GM12878 (cell line): ENCODE measurements at regions not wholly inside any gene's neighbourhood (a gene's known extent, or its start where the extent isn't known, plus 50 kb on each side); places are given as distances from the start of the nearest gene placed in this dataset.

Experiments used
- ATAC-seq: fragments of 200-7000 bp; cut with Tn5 transposase; 3 replicates; pipeline ENCODE4 v1.9.1; 2020; ENCODE audit warnings: mild to moderate bottlenecking, moderate library complexity
- BruUV-seq: library from RNA; stranded (reverse); fragments of 400-500 nt; replicated peaks from 2 replicates; lab custom pipeline; 2021; lab: Mats Ljungman, UMichigan
- CTCF ChIA-PET: fragments of 300-600 bp; sonication (Branson Sonifier 250); formaldehyde crosslinking; extraction: SDS; loops from one replicate; lab custom pipeline; 2021; ENCODE audit warnings: inconsistent platforms; lab: Yijun Ruan, JAX
- POLR2A ChIA-PET: fragments of 350-600 bp; formaldehyde crosslinking; extraction: SDS; loops from one replicate; lab custom pipeline; 2021; ENCODE audit warnings: inconsistent platforms; lab: Charles Lee
- RAD21 ChIA-PET: fragments of 300-600 bp; sonication (Branson Sonifier 250); formaldehyde crosslinking; loops from one replicate; lab custom pipeline; 2023; ENCODE audit warnings: antibody characterized with exemption; ENCODE audit not compliant: unreplicated experiment; lab: Charles Lee
- SMC1A ChIA-PET: fragments of 300-600 bp; sonication (Branson Sonifier 250); formaldehyde crosslinking; loops from one replicate; lab custom pipeline; 2023; ENCODE audit not compliant: unreplicated experiment, uncharacterized antibody; lab: Charles Lee
- DNase-seq: peaks from one replicate; pipeline ENCODE4 v3.0.0-alpha.2; 2011; ENCODE audit warnings: low read depth, low spot score
- FAIRE-seq: peaks from 3 replicates; lab custom pipeline; 2011; peaks lifted over from hg19 to GRCh38; lab: Jason Lieb, UNC
- H2AFZ ChIP-seq: 2 replicates; pipeline ENCODE4 v1.6.0; 2011; ENCODE audit warnings: low read depth, low read length, control low read depth; ENCODE audit not compliant: control insufficient read depth
- H3K27ac ChIP-seq: 2 replicates; pipeline ENCODE4 v1.5.1; 2011; ENCODE audit warnings: control low read depth; ENCODE audit not compliant: control insufficient read depth, insufficient read depth
- H3K27me3 ChIP-seq, 2 experiments: replicated peaks in 1 of 2; 2 replicates each; pipeline versions ENCODE4 v1.6.0 to v1.6.1; 2011; ENCODE audit warnings: low read length in 1 of 2; ENCODE audit not compliant: control insufficient read depth in 2 of 2, insufficient read depth in 2 of 2
- H3K36me3 ChIP-seq, 2 experiments: 2 replicates each; pipeline ENCODE4 v1.5.1; 2011; ENCODE audit warnings: low read length in 1 of 2; ENCODE audit not compliant: control insufficient read depth in 2 of 2, insufficient read depth in 2 of 2
- H3K4me1 ChIP-seq: 2 replicates; pipeline ENCODE4 v1.6.1; 2011; ENCODE audit warnings: mild to moderate bottlenecking, low read length, moderate library complexity, mixed read lengths; ENCODE audit not compliant: control insufficient read depth, insufficient read depth
- H3K4me2 ChIP-seq: 2 replicates; pipeline ENCODE4 v1.6.0; 2011; ENCODE audit warnings: control low read depth; ENCODE audit not compliant: control insufficient read depth, insufficient read depth
- H3K4me3 ChIP-seq: fragments of 200-600 bp; sonication (generic); 2 replicates; pipeline ENCODE4 v1.5.1; 2016
- H3K79me2 ChIP-seq: 2 replicates; pipeline ENCODE4 v1.6.0; 2011; ENCODE audit warnings: low read length; ENCODE audit not compliant: control insufficient read depth, insufficient read depth
- H3K9ac ChIP-seq: 2 replicates; pipeline ENCODE4 v1.8.0; 2011; ENCODE audit warnings: low read length, control low read depth, mixed read lengths; ENCODE audit not compliant: control insufficient read depth, insufficient read depth
- H3K9me3 ChIP-seq: replicated peaks from 3 replicates; pipeline ENCODE4 v1.5.1; 2011; ENCODE audit warnings: mild to moderate bottlenecking, low read length; ENCODE audit not compliant: control insufficient read depth, insufficient read depth
- H4K20me1 ChIP-seq: 2 replicates; pipeline ENCODE4 v1.6.0; 2011; ENCODE audit not compliant: control insufficient read depth, insufficient read depth
- BMI1 ChIP-seq: fragments of 450-650 bp; IDR thresholded peaks from 2 replicates; pipeline ENCODE4 v1.6.1; 2016; ENCODE audit warnings: mild to moderate bottlenecking, moderate library complexity, borderline replicate concordance
- CHD4 ChIP-seq: fragments of 200-600 bp; sonication (generic); IDR thresholded peaks from 2 replicates; pipeline ENCODE4 v1.6.1; 2016; ENCODE audit warnings: mild to moderate bottlenecking
- FOXM1 ChIP-seq: IDR thresholded peaks from 2 replicates; pipeline ENCODE4 v1.6.1; 2012; ENCODE audit warnings: low read depth, mild to moderate bottlenecking, inconsistent platforms, low read length, moderate library complexity
- GATAD2B ChIP-seq: fragments of 450-650 bp; conservative IDR thresholded peaks from 2 replicates; pipeline ENCODE4 v1.6.1; 2017; ENCODE audit warnings: low read depth, mild to moderate bottlenecking, moderate library complexity
- KDM1A ChIP-seq: fragments of 200-600 bp; sonication (generic); IDR thresholded peaks from 2 replicates; pipeline ENCODE4 v1.6.1; 2016; ENCODE audit warnings: borderline replicate concordance
- MTA2 ChIP-seq: fragments of 450-650 bp; IDR thresholded peaks from 2 replicates; pipeline ENCODE4 v1.6.1; 2016; ENCODE audit warnings: low read depth, mild to moderate bottlenecking, moderate library complexity
- MXI1 ChIP-seq: fragments of 150-350 bp; IDR thresholded peaks from 2 replicates; pipeline ENCODE4 v1.6.1; 2011; ENCODE audit warnings: low read depth, mild to moderate bottlenecking, inconsistent platforms, low read length, improper control_type of control experiment
- MYC ChIP-seq: IDR thresholded peaks from 2 replicates; pipeline ENCODE4 v1.6.1; 2011; ENCODE audit warnings: mild to moderate bottlenecking, low read length, moderate library complexity, inconsistent platforms; ENCODE audit not compliant: insufficient read depth, insufficient replicate concordance, insufficient read length, severe bottlenecking
- POLR2A ChIP-seq: IDR thresholded peaks from 2 replicates; pipeline ENCODE4 v1.6.1; 2011; ENCODE audit warnings: low read depth, mild to moderate bottlenecking, low read length
- POLR2AphosphoS5 ChIP-seq: IDR thresholded peaks from 2 replicates; pipeline ENCODE4 v1.6.1; 2011; ENCODE audit warnings: mild to moderate bottlenecking, low read length, inconsistent platforms
- YY1 ChIP-seq: IDR thresholded peaks from 2 replicates; pipeline ENCODE4 v1.6.1; 2011; ENCODE audit warnings: low read depth, mild to moderate bottlenecking, low read length
- ZNF24 ChIP-seq: fragments of 450-650 bp; IDR thresholded peaks from 2 replicates; pipeline ENCODE4 v1.6.1; 2017; ENCODE audit warnings: antibody characterized with exemption, mild to moderate bottlenecking
- WGBS: methylation state at CpG from one replicate; pipeline ENCODE4 v1.1.6; 2016; ENCODE audit warnings: low lambda C conversion rate; ENCODE audit not compliant: insufficient replicate concordance, insufficient coverage; ENCODE audit errors: missing lambda C conversion rate; 5-methylcytosine and 5-hydroxymethylcytosine counted together
- in situ Hi-C: fragments of 300-500 bp; cut with MboI; formaldehyde crosslinking; loops from 9 replicates; pipeline ENCODE4 v1.14.3; 2018; ENCODE audit warnings: mixed read lengths
- intact Hi-C: fragments of 100-400 bp; cut with micrococcal nuclease; formaldehyde crosslinking; loops from one replicate; pipeline ENCODE4 v1.14.2; 2022; ENCODE audit not compliant: unreplicated experiment
- TF ChIP-seq, protein P1 (sequence below): fragments of 450-650 bp; conservative IDR thresholded peaks from 2 replicates; pipeline ENCODE4 v1.6.1; 2017; ENCODE audit warnings: mild to moderate bottlenecking, moderate library complexity
- TF ChIP-seq, protein P2 (sequence below): fragments of 450-650 bp; IDR thresholded peaks from 2 replicates; pipeline ENCODE4 v1.6.1; 2017; ENCODE audit warnings: borderline replicate concordance

DNA sequence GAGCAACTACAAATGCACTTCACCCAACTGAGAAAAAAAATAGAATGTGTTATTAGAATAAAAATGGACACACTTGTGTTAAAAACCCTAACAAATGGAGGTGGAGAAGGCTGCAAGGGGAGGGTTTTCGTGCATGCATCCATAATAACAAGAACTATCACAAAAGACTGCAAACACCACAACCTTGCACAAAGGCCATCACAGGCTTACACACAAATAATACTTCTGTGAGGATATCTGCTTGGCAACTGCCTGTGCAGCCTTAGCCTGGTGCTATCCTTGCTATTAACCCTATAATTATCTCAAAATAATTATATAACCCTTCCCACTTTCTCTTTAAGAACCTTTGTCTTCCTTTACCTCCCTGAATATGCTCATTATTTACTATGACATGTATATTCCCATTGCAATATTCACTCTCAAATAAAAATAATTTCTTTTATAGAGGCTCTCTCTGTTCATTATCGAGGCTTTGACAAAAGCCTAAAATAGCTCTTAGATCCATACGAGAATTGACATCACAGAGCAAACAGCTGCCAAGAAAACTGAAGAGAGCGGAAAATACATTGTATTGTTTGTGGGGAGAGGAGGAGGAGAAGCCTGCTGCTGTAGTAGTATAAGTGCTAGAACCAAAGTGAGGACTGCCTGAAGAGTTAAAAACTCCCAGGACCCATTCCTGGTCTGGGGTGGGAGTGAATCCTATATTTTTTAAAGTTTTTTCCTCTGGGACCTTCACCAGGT is 1768.7 kb downstream of the BRINP3 start (continued):
- TF ChIP-seq, protein P1, sequence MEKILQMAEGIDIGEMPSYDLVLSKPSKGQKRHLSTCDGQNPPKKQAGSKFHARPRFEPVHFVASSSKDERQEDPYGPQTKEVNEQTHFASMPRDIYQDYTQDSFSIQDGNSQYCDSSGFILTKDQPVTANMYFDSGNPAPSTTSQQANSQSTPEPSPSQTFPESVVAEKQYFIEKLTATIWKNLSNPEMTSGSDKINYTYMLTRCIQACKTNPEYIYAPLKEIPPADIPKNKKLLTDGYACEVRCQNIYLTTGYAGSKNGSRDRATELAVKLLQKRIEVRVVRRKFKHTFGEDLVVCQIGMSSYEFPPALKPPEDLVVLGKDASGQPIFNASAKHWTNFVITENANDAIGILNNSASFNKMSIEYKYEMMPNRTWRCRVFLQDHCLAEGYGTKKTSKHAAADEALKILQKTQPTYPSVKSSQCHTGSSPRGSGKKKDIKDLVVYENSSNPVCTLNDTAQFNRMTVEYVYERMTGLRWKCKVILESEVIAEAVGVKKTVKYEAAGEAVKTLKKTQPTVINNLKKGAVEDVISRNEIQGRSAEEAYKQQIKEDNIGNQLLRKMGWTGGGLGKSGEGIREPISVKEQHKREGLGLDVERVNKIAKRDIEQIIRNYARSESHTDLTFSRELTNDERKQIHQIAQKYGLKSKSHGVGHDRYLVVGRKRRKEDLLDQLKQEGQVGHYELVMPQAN: no peak

DNA sequence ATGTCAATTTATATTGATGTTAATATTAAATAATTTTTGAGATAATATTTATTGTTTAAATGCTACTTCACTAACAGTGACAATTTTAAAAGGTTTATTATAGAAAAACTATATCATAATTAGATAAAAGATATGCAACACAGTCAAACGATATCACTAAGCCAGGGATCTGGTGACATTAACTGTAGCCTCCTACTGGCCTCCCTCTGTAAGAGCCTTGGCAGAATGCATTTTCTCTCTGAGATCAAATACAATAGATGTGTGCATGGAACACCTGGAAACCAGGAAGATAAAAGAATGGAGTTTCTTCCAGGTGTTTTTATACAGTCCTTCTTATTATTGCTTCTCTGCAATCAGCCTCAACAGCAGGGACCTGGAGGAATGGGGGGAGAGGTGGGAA is 1762.1 kb downstream of the BRINP3 start:
- ChIA-PET POLR2A (no interaction called here), RAD21 (no interaction called here), CTCF (no interaction called here), SMC1A (no interaction called here)
- ATAC-seq (no peak), FAIRE-seq (no peak), DNase-seq (no peak)
- Histone ChIP-seq H4K20me1 (no peaks in the 10 kb centered on the region), H3K36me3 (no peaks in the 10 kb centered on the region), H3K9ac (no peak overlapping the region), H3K4me1 (no peaks in the 10 kb centered on the region), H3K27ac (no peak overlapping the region), H3K4me3 (no peak overlapping the region), H3K4me2 (no peak overlapping the region), H2AFZ (no peak overlapping the region), H3K79me2 (no peaks in the 10 kb centered on the region), H3K9me3 (no peaks in the 10 kb centered on the region), H3K27me3 (no peaks in the 10 kb centered on the region)
- BruUV-seq: no TSS peak
- 0% methylated on average over 1 of the region's 1 CpG for WGBS
- TF ChIP-seq GATAD2B (no peak), MYC (no peak), POLR2AphosphoS5 (no peak), ZNF24 (no peak), BMI1 (no peak), FOXM1 (no peak), POLR2A (no peak), CHD4 (no peak), MXI1 (no peak), KDM1A (no peak), MTA2 (no peak), YY1 (no peak)
- TF ChIP-seq, protein P2, sequence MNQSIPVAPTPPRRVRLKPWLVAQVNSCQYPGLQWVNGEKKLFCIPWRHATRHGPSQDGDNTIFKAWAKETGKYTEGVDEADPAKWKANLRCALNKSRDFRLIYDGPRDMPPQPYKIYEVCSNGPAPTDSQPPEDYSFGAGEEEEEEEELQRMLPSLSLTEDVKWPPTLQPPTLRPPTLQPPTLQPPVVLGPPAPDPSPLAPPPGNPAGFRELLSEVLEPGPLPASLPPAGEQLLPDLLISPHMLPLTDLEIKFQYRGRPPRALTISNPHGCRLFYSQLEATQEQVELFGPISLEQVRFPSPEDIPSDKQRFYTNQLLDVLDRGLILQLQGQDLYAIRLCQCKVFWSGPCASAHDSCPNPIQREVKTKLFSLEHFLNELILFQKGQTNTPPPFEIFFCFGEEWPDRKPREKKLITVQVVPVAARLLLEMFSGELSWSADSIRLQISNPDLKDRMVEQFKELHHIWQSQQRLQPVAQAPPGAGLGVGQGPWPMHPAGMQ: no peak
- in situ Hi-C loops (no loop called here), intact Hi-C loops (no loop called here)
